Keratinocyte (primary cell): ENCODE measurements at regions not wholly inside any gene's neighbourhood (a gene's known extent, or its start where the extent isn't known, plus 50 kb on each side); places are given as distances from the start of the nearest gene placed in this dataset.

Experiments
- DNase-seq: peaks from one replicate; pipeline ENCODE4 v3.0.0-alpha.2; 2011; ENCODE audit warnings: low read depth, missing footprints, low spot score
- FAIRE-seq: peaks from 2 replicates; lab custom pipeline; 2011; peaks lifted over from hg19 to GRCh38; lab: Jason Lieb, UNC
- H2AFZ ChIP-seq: 2 replicates; pipeline ENCODE4 v1.6.0; 2012; ENCODE audit warnings: low read length, control low read depth, inconsistent platforms; ENCODE audit not compliant: control insufficient read depth
- H3K27ac ChIP-seq: 2 replicates; pipeline ENCODE4 v1.5.1; 2011; ENCODE audit warnings: low read length; ENCODE audit not compliant: control insufficient read depth, insufficient read depth
- H3K27me3 ChIP-seq: 3 replicates; pipeline ENCODE4 v1.6.0; 2011; ENCODE audit warnings: low read length; ENCODE audit not compliant: control insufficient read depth, insufficient read depth; ENCODE audit errors: extremely low read depth
- H3K36me3 ChIP-seq, 2 experiments: 2 replicates in 1 of 2; 3 replicates in 1 of 2; pipeline ENCODE4 v1.5.1; 2011; ENCODE audit warnings: low read length in 2 of 2, mild to moderate bottlenecking in 1 of 2; ENCODE audit not compliant: control insufficient read depth in 2 of 2, insufficient read depth in 2 of 2; ENCODE audit errors: extremely low read depth in 1 of 2
- H3K4me1 ChIP-seq: 3 replicates; pipeline ENCODE4 v1.5.1; 2011; ENCODE audit warnings: low read length; ENCODE audit not compliant: control insufficient read depth, insufficient read depth; ENCODE audit errors: extremely low read depth
- H3K4me2 ChIP-seq: 3 replicates; pipeline ENCODE4 v1.6.0; 2011; ENCODE audit warnings: low read depth, low read length; ENCODE audit not compliant: control insufficient read depth, insufficient read depth; ENCODE audit errors: extremely low read depth
- H3K4me3 ChIP-seq, 3 experiments: fragments of 200-600 bp in 1 of 3; sonication (generic) in 1 of 3; 2 replicates in 2 of 3; 3 replicates in 1 of 3; pipeline ENCODE4 v1.5.1; 2011 to 2016; ENCODE audit warnings: low read length in 3 of 3, mild to moderate bottlenecking in 3 of 3, control low read depth in 2 of 3, inconsistent platforms in 1 of 3, low read depth in 1 of 3, mixed read lengths in 1 of 3, mixed run types in 1 of 3, moderate library complexity in 1 of 3; ENCODE audit not compliant: control insufficient read depth in 2 of 3, insufficient read depth in 2 of 3; ENCODE audit errors: extremely low read depth in 1 of 3
- H3K79me2 ChIP-seq: 2 replicates; pipeline ENCODE4 v1.6.0; 2012; ENCODE audit warnings: low read length; ENCODE audit not compliant: control insufficient read depth, insufficient read depth
- H3K9ac ChIP-seq: 3 replicates; pipeline ENCODE4 v1.6.0; 2011; ENCODE audit warnings: low read length; ENCODE audit not compliant: control insufficient read depth, insufficient read depth; ENCODE audit errors: extremely low read depth
- H3K9me1 ChIP-seq: 3 replicates; pipeline ENCODE4 v1.6.0; 2011; ENCODE audit warnings: low read length; ENCODE audit not compliant: control insufficient read depth, insufficient read depth; ENCODE audit errors: extremely low read depth
- H3K9me3 ChIP-seq: 2 replicates; pipeline ENCODE4 v1.5.1; 2012; ENCODE audit warnings: low read depth, low read length; ENCODE audit not compliant: control insufficient read depth
- H4K20me1 ChIP-seq: 3 replicates; pipeline ENCODE4 v1.6.0; 2011; ENCODE audit warnings: low read length; ENCODE audit not compliant: control insufficient read depth, insufficient read depth; ENCODE audit errors: extremely low read depth
- EZH2 ChIP-seq: IDR thresholded peaks from one replicate; pipeline ENCODE4 v1.6.1; 2012; ENCODE audit warnings: inconsistent platforms, mild to moderate bottlenecking, low read length, moderate library complexity
- dilution Hi-C: fragments of 300-500 bp; cut with MboI; formaldehyde crosslinking; loops from one replicate; pipeline ENCODE4 v1.7.0; 2020; ENCODE audit warnings: low sequenced_read_pairs; ENCODE audit not compliant: extremely low pct_ligation_motif_present
- TF ChIP-seq, protein P1 (sequence below), 3 experiments: IDR thresholded peaks in 1 of 3; conservative IDR thresholded peaks in 1 of 3; optimal IDR thresholded peaks in 1 of 3; 2 replicates in 2 of 3; 3 replicates in 1 of 3; pipeline versions ENCODE3 to v1.5.1; 2011; ENCODE audit warnings: low read length in 3 of 3, mild to moderate bottlenecking in 3 of 3, moderate library complexity in 2 of 3, control low read depth in 1 of 3, inconsistent platforms in 1 of 3; ENCODE audit not compliant: insufficient read depth in 2 of 3; ENCODE audit errors: extremely low read depth in 1 of 3

DNA sequence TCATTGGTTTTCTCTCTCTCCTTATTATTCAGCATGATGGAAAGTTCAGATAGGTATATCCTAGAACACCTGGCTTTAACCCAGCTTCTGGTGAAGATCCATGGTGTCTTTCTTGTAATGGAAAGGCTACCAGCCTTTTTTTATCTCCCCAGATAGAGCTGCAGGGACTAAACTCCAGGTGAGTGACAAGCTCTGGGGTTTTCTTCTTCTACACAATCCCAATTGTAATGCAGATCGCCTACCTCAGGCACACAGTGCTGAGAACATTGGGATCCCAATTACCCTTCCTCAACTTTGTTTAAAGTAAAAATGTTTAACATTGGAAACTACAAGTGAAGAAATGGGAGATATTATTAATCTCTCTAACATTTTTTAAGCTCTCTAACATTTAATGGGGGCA, 1851.7 kb downstream of the PCDH9 start:
- no peaks in the 10 kb centered on the region for H3K9me3 ChIP-seq
- H4K20me1 ChIP-seq: no peaks in the 10 kb centered on the region
- no peak for DNase-seq
- H3K4me2 ChIP-seq: no peak overlapping the region
- H2AFZ ChIP-seq: no peak overlapping the region
- H3K27me3 ChIP-seq: no peaks in the 10 kb centered on the region
- dilution Hi-C loops: no loop called here
- H3K79me2 ChIP-seq: no peaks in the 10 kb centered on the region
- H3K9me1 ChIP-seq: no peaks in the 10 kb centered on the region
- H3K4me1 ChIP-seq: no peaks in the 10 kb centered on the region
- H3K9ac ChIP-seq: no peak overlapping the region
- H3K27ac ChIP-seq: no peak overlapping the region
- FAIRE-seq: no peak
- no peak overlapping the region for H3K4me3 ChIP-seq
- TF ChIP-seq EZH2: no peak
- TF ChIP-seq, protein P1, sequence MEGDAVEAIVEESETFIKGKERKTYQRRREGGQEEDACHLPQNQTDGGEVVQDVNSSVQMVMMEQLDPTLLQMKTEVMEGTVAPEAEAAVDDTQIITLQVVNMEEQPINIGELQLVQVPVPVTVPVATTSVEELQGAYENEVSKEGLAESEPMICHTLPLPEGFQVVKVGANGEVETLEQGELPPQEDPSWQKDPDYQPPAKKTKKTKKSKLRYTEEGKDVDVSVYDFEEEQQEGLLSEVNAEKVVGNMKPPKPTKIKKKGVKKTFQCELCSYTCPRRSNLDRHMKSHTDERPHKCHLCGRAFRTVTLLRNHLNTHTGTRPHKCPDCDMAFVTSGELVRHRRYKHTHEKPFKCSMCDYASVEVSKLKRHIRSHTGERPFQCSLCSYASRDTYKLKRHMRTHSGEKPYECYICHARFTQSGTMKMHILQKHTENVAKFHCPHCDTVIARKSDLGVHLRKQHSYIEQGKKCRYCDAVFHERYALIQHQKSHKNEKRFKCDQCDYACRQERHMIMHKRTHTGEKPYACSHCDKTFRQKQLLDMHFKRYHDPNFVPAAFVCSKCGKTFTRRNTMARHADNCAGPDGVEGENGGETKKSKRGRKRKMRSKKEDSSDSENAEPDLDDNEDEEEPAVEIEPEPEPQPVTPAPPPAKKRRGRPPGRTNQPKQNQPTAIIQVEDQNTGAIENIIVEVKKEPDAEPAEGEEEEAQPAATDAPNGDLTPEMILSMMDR (optimal IDR thresholded peaks at IDR 0.05 in 1 of 3, IDR thresholded peaks at IDR 0.05 in 1 of 3, conservative IDR thresholded peaks at IDR 0.05 in 1 of 3; ENCODE audit: extremely low read depth in 1 of 3, insufficient read depth in 2 of 3, low read length in 3 of 3): no peak
- H3K36me3 ChIP-seq: no peaks in the 10 kb centered on the region

DNA sequence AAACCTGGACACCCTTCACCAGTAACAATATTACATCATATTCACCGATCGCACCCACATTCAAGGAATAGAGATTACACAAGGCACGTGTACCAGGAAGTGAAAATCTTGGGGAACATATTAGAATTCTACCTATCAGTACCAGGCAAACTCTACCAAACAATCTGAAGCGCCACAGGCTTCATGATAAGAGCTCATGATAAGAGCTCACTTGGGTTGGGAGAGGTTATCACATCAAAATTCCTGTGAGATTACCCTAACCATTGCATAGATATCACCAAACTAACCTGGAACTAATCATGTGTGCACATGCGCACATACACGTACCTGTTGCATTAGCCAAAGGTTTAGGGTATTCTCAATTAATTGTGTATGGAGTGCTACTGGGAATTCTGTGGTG, 1861.3 kb downstream of the PCDH9 start:
- H3K9ac ChIP-seq: no peak overlapping the region
- H3K9me1 ChIP-seq: no peaks in the 10 kb centered on the region
- no peak overlapping the region for H3K4me2 ChIP-seq
- no peak for DNase-seq
- H3K9me3 ChIP-seq: peaks cover 2% of the 10 kb centered on the region
- FAIRE-seq: no peak
- H3K4me1 ChIP-seq: no peaks in the 10 kb centered on the region
- no peak overlapping the region for H3K4me3 ChIP-seq
- H3K27ac ChIP-seq: no peak overlapping the region
- no peaks in the 10 kb centered on the region for H4K20me1 ChIP-seq
- no peaks in the 10 kb centered on the region for H3K36me3 ChIP-seq
- no peak overlapping the region for H2AFZ ChIP-seq
- H3K79me2 ChIP-seq: no peaks in the 10 kb centered on the region
- no peak for TF ChIP-seq EZH2
- TF ChIP-seq, protein P1 (optimal IDR thresholded peaks at IDR 0.05 in 1 of 3, IDR thresholded peaks at IDR 0.05 in 1 of 3, conservative IDR thresholded peaks at IDR 0.05 in 1 of 3; ENCODE audit: extremely low read depth in 1 of 3, insufficient read depth in 2 of 3, low read length in 3 of 3): no peak
- dilution Hi-C loops: no loop called here
- H3K27me3 ChIP-seq: no peaks in the 10 kb centered on the region
